ENCODE measurements at regions not wholly inside any gene's neighbourhood (a gene's known extent, or its start where the extent isn't known, plus 50 kb on each side); places are given as distances from the start of the nearest gene placed in this dataset.
"Not testable (repeated sequence)": the region's sequence is repeated elsewhere in the genome, so short reads cannot be mapped to it uniquely, and the experiment has no call there.

GRCh38 chrX:39779952-39780783 is 317.6 kb downstream of the BCOR start:
- no peak for DNase-seq

GRCh38 chrX:39782276-39782675 is 315.5 kb downstream of the BCOR start:
- no peak for DNase-seq

DNA sequence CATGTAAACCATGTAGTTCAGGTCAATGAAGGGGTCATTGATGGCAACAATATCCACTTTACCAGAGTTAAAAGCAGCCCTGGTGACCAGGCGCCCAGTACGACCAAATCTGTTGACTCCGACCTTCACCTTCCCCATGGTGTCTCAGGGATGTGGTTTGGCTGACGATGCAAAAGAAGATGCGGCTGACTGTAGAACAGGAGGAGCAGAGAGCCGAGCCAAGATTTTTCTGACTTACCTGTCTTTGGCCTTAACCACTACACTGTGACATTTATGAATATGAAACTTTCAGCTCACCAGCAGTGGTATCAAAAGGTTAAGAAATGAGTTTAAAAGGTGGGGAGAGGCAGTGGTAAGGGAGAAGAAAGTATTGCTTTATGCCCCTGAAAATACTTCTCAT is 309.8 kb downstream of the BCOR start:
- no peak for DNase-seq

DNA sequence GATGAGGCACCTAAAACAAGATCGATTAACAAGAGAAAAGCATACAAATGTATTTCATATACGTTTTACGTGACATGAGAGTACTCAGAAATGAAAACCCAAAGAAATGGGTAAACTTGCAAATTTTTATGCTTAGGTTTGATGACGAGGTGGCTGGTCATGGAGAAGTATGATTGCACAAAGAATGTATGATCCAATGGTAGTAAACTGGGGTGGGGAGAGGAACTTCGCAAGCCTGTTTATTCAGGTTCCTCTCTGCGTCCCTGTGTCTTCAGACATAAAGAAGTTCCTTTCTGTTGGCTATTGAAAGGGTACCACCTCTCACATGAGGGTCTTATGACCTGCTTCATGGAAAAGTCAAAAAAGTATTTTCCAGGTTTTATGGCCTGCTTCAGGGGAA is 309.2 kb downstream of the BCOR start:
- DNase-seq: no peak

DNA sequence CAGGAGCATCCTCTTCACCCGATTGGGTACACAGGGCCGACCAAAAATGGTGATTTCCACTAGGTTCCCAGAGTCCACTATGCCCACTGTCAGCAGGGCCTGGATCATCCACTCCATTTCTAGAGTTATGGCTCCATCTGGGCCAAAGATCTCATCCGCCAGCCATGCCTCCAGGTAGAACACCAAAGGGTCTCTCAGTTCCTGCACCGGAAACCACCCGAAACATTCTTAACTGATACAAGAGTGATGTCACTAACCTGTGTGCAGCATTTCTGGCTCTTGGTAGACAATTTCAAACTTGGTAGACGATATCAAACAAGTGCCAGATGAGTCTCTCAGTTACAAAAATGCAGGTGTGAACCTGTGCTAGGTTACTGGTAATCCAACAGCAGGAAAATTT is 306.1 kb downstream of the BCOR start:
- DNase-seq: no peak

DNA sequence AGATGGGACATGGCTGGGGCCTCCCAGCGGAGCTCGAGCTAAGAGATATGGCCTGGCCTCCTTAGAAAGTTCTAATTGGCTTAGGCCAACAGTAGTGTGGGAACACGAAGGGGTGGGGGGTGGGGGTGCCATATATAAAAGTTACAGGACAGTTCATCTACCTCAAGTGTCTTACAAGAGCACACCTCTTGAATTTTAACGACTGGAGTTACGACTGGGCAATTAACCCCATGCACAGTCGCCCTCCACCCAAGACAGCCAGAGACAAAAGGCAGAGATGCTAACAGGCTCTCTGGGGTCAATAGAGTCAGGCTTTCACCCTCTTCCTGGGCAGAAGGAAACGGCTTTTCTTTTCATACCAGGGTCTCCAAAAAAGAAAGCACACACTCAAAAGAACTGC is 302.2 kb downstream of the BCOR start:
- no peak for DNase-seq

- no peak for DNase-seq
These were observed 300.9 kb downstream of the BCOR start for GRCh38 chrX:39796856-39797255.

GRCh38 chrX:39798488-39798887 is 299.3 kb downstream of the BCOR start:
- DNase-seq: not testable (repeated sequence)

- no peak for DNase-seq
These were observed 295.4 kb downstream of the BCOR start for GRCh38 chrX:39802354-39802753.

DNA sequence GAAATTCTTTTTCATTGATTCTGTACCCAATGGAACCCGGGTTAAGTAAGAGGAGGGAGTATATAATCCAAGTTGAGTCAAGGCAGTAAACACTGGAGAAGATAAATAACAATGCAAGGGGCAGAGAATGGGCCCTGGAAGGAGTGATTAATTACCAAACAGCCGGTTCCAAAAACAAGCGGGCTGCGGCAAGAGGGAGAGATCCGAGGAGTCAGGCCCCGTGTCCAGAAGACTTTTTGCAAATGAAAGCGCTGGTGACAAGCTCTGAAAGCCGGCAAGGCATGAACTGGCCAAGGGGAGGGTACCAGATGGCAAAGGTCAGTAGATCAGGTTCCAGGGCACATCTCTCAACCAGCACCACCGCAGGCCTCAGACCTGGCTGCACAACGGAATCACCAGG is 294.9 kb downstream of the BCOR start:
- DNase-seq: no peak

DNA sequence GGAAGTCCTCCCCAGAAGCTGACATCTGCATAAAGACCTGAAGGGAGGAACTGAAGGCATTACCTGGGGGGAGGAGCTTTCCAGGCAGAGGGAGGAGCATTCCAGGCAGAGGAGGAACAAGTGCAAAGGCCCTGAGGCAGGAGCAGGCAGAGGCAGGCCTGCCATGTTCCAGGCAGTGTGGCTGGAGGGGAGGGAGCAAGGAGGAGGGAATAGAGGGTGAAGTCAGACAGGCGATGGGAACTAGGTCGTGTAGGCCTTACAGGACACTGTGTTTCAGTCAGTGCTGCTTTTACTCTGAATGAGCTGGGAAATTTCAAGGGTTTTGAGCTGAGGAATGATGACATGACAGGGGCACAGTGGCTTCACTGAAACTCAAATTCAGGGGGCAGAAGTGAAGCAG is 292.7 kb downstream of the BCOR start:
- no peak for DNase-seq

DNA sequence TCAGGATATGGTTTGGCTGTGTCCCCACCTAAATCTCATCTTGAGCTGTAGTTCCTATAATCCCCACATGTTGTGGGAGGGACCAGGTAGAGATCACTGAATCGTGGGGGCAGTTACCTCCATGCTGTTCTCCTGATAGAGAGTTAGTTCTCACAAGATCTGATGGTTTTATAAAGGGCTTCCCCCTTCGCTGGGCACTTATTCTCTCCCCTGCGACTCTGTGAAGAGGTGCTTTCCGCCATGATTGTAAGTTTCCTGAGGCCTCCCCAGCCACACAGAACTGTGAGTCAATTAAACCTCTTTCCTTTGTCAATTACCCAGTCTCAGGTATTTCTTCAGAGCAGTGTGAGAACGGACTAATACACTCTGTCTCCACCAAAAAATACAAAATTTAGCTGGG is 291.9 kb downstream of the BCOR start:
- DNase-seq: no peak

DNA sequence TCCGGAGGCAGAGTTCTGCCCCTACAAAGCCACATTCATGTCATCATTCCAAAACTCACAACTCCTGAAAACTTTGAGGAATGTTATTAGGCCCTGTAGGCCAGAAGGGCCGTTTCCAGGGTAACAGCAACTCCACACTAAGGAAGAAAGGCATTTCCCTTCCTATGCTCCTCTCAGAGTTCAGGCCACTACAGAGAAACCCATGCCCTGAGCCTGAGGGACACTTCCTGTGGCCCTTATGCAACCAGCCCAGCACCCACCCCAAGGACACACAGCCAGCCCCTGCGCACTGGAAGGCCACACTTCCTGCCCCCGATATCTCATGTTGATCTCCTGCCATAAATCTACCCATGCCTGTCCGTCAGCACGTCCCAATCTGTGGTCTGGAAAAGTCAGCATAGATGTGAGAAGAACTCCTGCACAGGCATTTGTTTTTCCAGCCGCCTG is 289.3 kb downstream of the BCOR start:
- no peak for DNase-seq

DNA sequence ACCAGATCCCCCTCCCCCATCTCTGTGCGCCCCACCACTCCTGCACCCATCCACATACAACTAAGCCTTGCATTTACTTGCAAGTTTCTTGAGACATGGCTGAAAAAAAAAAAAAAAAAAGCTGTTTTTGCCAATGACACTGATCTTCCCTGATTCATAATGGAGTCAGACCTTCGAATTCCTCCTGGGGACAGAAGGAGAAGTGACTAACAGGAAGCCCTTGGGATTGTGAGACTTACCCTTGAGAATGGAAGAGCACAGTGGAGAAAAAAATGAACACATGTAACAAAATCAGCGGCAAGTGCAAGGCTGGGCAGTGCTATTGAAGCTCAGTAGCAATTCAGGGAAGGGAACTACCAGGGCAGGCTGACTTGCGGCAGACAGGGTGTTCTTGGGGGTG is 288.4 kb downstream of the BCOR start:
- DNase-seq: no peak

DNA sequence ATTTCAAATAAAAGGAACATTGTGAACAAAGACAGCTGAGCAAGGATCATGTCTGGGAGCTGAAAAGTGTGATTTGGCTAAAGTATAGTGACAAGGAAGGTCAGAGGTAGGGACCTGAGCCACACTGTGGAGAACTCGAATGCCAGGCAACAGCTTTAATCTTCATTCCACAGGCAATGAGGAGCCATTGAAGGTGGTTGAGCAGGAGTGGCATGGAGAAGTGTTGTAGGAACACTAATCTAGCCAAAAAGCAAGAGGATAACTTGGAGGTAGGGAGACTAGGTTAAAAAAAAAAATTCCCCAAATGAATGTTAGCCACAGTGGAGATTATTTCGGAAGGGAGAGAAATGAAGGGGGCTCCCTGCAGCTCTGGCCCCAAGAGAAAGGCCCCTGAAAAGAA is 286.9 kb downstream of the BCOR start:
- no peak for DNase-seq

DNA sequence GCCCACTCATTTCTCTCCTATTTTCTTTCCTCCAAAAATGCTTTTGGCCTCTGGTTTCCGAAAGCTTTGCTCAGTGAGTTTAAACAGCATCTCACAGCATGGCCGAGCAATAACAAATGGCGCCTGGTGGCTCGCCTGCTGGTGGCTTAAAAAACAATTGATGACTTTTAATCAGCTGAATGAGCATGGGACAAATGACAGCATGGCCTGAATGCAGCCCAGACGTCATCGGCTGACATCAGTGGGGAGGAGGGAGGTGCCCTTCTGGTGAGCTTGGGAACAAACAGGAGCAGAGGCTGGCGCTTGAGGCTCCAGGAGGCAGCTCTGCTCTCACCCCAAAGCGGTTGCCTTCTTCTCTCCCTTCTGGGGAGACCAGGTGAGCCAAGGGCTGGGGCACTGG is 286.4 kb downstream of the BCOR start:
- DNase-seq: no peak

DNA sequence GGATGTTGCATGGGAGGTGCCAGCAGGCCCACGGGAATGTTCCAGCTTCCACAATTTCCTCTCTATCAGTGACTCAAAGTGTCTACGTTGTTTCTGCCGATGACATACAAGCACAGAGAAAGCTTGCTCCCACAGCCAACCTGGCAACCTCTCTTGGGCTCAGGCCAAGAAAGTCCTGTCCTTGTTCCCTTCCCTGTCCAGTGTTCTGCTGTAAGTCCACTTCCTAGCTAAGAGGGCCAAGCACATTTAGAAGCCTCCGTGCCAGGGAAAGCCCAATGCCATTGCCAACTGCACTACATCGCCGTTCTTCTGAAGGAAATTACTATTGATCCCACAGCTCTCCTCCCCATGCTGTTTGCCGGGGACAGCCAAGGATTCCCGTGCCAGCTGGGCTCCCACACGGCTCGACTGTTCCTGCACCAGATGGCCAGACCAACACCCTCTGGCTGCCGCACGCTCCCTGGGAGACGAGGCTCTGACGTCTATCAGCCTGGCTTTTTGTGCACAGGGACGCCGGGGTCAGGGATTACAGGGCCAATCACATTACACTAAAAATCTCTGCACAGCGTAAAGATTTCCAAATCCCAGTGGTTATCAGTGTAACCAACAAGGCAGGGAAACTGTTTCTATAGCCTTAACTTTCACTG is 284.0 kb downstream of the BCOR start:
- DNase-seq: no peak

- peak; percentile 5 for DNase-seq
These were observed 283.4 kb downstream of the BCOR start for GRCh38 chrX:39814391-39814790.

DNA sequence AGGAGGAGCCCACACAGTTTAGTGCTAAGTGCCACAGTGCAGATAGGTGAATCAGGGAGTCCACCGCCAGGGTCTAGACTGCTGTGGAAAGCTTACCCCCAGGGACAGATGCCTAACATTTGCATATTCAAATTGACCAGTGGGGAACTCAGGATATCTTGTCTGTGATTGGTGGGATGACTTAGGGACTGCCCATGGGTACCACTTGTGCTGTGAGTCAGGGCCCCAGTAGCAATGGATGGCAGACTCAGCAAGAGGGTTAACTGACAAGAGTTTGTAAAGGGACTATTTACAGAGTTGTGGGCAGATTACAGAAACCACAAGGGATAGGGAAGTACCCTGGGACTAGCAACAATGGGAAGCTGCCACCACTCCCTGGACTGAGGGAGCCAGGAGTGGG is 282.1 kb downstream of the BCOR start:
- DNase-seq: no peak

DNA sequence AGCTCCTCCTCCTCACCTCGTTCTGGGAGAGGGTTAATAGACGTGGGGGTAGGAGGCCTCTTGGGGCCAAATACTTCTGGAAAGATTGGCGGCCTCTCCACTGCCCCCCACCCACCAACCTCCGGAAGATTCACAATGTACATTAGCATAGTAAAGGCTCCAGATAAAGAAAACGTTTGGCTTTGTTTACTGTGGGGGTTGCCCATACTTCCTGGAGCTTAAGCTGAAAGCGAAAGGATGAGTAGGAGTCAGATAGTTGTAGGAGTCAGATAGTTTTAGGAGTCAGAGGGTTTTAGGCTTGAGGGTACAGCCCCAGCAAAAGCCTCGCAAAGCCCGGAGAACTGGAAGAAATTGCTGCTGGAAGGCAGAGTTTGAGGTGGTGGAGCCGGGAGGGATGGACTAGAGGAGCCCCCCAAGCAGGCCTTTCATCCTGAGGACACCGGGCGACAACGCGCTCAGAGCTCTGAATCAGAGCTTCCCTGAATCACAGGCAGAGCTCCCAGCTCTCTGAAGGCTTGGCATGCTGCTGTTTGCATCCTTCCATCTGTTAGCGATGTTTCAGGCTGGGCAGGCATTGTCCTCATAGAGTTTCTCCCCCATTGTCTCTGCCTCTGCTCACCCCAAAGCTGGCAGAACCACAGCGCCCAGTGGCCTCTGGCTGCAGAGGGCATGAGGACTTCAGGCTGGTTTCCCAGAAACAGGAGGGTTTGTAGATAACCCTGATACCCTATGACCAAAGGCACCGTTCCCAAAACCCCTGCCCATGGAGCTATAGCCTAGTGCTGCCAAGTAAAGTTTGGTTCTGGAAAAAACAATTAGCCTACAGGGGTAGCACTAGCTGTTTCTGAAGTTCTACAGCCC is 280.7 kb downstream of the BCOR start:
- DNase-seq: no peak

GRCh38 chrX:39817754-39818470 is 279.8 kb downstream of the BCOR start:
- DNase-seq: no peak

GRCh38 chrX:39818750-39819149 is 279.0 kb downstream of the BCOR start:
- DNase-seq: no peak
